ENCODE measurements at regions not wholly inside any gene's neighbourhood (a gene's known extent, or its start where the extent isn't known, plus 50 kb on each side); places are given as distances from the start of the nearest gene placed in this dataset.

DNA sequence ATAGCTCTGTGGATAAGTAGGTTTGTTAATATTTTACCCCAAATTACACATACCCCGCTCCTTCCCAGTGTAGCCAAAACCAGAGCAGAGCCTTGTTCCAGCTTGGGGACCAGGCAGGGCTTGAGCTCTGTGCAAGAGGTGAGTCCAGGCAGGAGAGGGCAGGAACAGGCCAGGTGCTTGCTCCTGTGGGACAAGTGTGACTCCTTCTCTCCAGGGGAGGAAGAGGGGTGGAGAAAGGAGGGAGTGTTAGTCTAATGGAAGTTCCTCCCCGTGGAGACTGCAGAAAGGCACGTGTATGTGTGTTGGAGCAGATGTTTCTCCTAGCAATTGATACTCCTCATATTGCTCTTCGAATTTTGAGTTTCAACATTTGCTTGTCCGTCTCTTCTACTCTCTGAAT lies 201.0 kb downstream of the FGF9 start:
- TF ChIP-seq POLR2A (IDR thresholded peaks at IDR 0.05; ENCODE audit: low read length) (no peak), GATA1 (IDR thresholded peaks at IDR 0.05; ENCODE audit: low read depth, low read length) (no peak)
